ENCODE measurements at regions not wholly inside any gene's neighbourhood (a gene's known extent, or its start where the extent isn't known, plus 50 kb on each side); places are given as distances from the start of the nearest gene placed in this dataset.
A peak's percentile ranks its signal among the peaks of the same experiment; 100 is the strongest.

- Histone ChIP-seq H3K9me3 (peaks cover 8% of the 10 kb centered on the region), H3K36me3 (no peaks in the 10 kb centered on the region), H3K4me3 (no peak overlapping the region), H3K27me3 (no peaks in the 10 kb centered on the region)
- DNase-seq: no peak
Measured at GRCh38 chr15:69525543-69525942, 72.9 kb downstream of the RPLP1 start.

GRCh38 chr15:69526081-69527061 is 73.8 kb downstream of the RPLP1 start:
- H3K36me3 ChIP-seq: no peaks in the 10 kb centered on the region
- H3K27me3 ChIP-seq: no peaks in the 10 kb centered on the region
- peaks cover 8% of the 10 kb centered on the region for H3K9me3 ChIP-seq
- DNase-seq: peak; percentile 64
- no peak overlapping the region for H3K4me3 ChIP-seq

GRCh38 chr15:69529141-69529540 is 76.5 kb downstream of the RPLP1 start:
- Histone ChIP-seq H3K4me3 (no peak overlapping the region), H3K36me3 (no peaks in the 10 kb centered on the region), H3K9me3 (peaks cover 8% of the 10 kb centered on the region), H3K27me3 (no peaks in the 10 kb centered on the region)
- DNase-seq: no peak

- no peak overlapping the region for H3K4me3 ChIP-seq
- DNase-seq: no peak
- no peaks in the 10 kb centered on the region for H3K36me3 ChIP-seq
- H3K27me3 ChIP-seq: no peaks in the 10 kb centered on the region
- peaks cover 8% of the 10 kb centered on the region for H3K9me3 ChIP-seq
Measured at GRCh38 chr15:69529961-69530633, 77.5 kb downstream of the RPLP1 start.

- H3K9me3 ChIP-seq: peaks cover 2% of the 10 kb centered on the region; the same call in 1 of the 2 replicates
- H3K27me3 ChIP-seq: no peaks in the 10 kb centered on the region
- no peak overlapping the region for H3K4me3 ChIP-seq
- H3K36me3 ChIP-seq: no peaks in the 10 kb centered on the region
- no peak for DNase-seq
Measured at GRCh38 chr15:69530991-69531664, 78.5 kb downstream of the RPLP1 start.

- Histone ChIP-seq H3K4me3 (no peak overlapping the region), H3K36me3 (no peaks in the 10 kb centered on the region), H3K27me3 (no peaks in the 10 kb centered on the region), H3K9me3 (no peaks in the 10 kb centered on the region)
- DNase-seq: peak; percentile 66
Measured at GRCh38 chr15:69531665-69532027, 79.0 kb downstream of the RPLP1 start.

- no peaks in the 10 kb centered on the region for H3K27me3 ChIP-seq
- no peak for DNase-seq
- no peaks in the 10 kb centered on the region for H3K36me3 ChIP-seq
- H3K9me3 ChIP-seq: no peaks in the 10 kb centered on the region
- no peak overlapping the region for H3K4me3 ChIP-seq
Measured at GRCh38 chr15:69532066-69532465, 79.4 kb downstream of the RPLP1 start.

GRCh38 chr15:69532856-69533255 is 80.2 kb downstream of the RPLP1 start:
- no peaks in the 10 kb centered on the region for H3K9me3 ChIP-seq

GRCh38 chr15:69533522-69533921 is 80.9 kb downstream of the RPLP1 start:
- Histone ChIP-seq H3K36me3 (no peaks in the 10 kb centered on the region), H3K4me3 (no peak overlapping the region), H3K9me3 (no peaks in the 10 kb centered on the region), H3K27me3 (no peaks in the 10 kb centered on the region)
- no peak for DNase-seq

More at GRCh38 chr15:69532856-69533255, 80.2 kb downstream of the RPLP1 start:
- Histone ChIP-seq H3K36me3 (no peaks in the 10 kb centered on the region), H3K27me3 (no peaks in the 10 kb centered on the region), H3K4me3 (no peak overlapping the region)
- no peak for DNase-seq

- Histone ChIP-seq H3K4me3 (no peak overlapping the region), H3K9me3 (no peaks in the 10 kb centered on the region), H3K36me3 (no peaks in the 10 kb centered on the region), H3K27me3 (no peaks in the 10 kb centered on the region)
- DNase-seq: peak; percentile 84
Measured at GRCh38 chr15:69535101-69535638, 82.6 kb downstream of the RPLP1 start.

GRCh38 chr15:69535998-69536397 is 83.4 kb downstream of the RPLP1 start:
- no peak for DNase-seq
- H3K4me3 ChIP-seq: no peak overlapping the region
- H3K27me3 ChIP-seq: no peaks in the 10 kb centered on the region
- no peaks in the 10 kb centered on the region for H3K36me3 ChIP-seq
- H3K9me3 ChIP-seq: no peaks in the 10 kb centered on the region

- no peaks in the 10 kb centered on the region for H3K9me3 ChIP-seq
- H3K36me3 ChIP-seq: no peaks in the 10 kb centered on the region
- no peaks in the 10 kb centered on the region for H3K27me3 ChIP-seq
- H3K4me3 ChIP-seq: no peak overlapping the region
- no peak for DNase-seq
Measured at GRCh38 chr15:69536726-69537512, 84.3 kb downstream of the RPLP1 start.

- Histone ChIP-seq H3K9me3 (no peaks in the 10 kb centered on the region), H3K4me3 (no peak overlapping the region), H3K36me3 (no peaks in the 10 kb centered on the region), H3K27me3 (no peaks in the 10 kb centered on the region)
- no peak for DNase-seq
Measured at GRCh38 chr15:69537901-69538300, 85.3 kb downstream of the RPLP1 start.

GRCh38 chr15:69538379-69538778 is 85.8 kb downstream of the RPLP1 start:
- Histone ChIP-seq H3K4me3 (no peak overlapping the region), H3K9me3 (no peaks in the 10 kb centered on the region)

GRCh38 chr15:69539345-69539744 is 86.7 kb downstream of the RPLP1 start:
- DNase-seq: no peak
- H3K27me3 ChIP-seq: no peaks in the 10 kb centered on the region
- H3K9me3 ChIP-seq: no peaks in the 10 kb centered on the region
- H3K4me3 ChIP-seq: no peak overlapping the region
- H3K36me3 ChIP-seq: no peaks in the 10 kb centered on the region

More at GRCh38 chr15:69538379-69538778, 85.8 kb downstream of the RPLP1 start:
- Histone ChIP-seq H3K36me3 (no peaks in the 10 kb centered on the region), H3K27me3 (no peaks in the 10 kb centered on the region)
- no peak for DNase-seq

- Histone ChIP-seq H3K27me3 (no peaks in the 10 kb centered on the region), H3K9me3 (no peaks in the 10 kb centered on the region), H3K36me3 (no peaks in the 10 kb centered on the region), H3K4me3 (no peak overlapping the region)
- DNase-seq: no peak
Measured at GRCh38 chr15:69540622-69541021, 88.0 kb downstream of the RPLP1 start.

Data from MG63 (cell line).